Type B pancreatic cell (in vitro differentiated cells): ENCODE measurements at regions not wholly inside any gene's neighbourhood (a gene's known extent, or its start where the extent isn't known, plus 50 kb on each side); places are given as distances from the start of the nearest gene placed in this dataset.

Experiments used
- DNase-seq: peaks from one replicate; pipeline ENCODE4 v3.0.0; 2021; ENCODE audit warnings: mixed read lengths; ENCODE audit not compliant: unreplicated experiment; ENCODE audit errors: extremely low spot score
- H3K27ac Mint-ChIP-seq: 2 replicates; pipeline ENCODE4 v1.8.0; 2021; ENCODE audit warnings: mild to moderate bottlenecking, mixed read lengths
- H3K27me3 Mint-ChIP-seq: 2 replicates; pipeline ENCODE4 v1.8.0; 2021; ENCODE audit warnings: mixed read lengths
- H3K36me3 Mint-ChIP-seq: 2 replicates; pipeline ENCODE4 v1.8.0; 2021; ENCODE audit warnings: mixed read lengths
- H3K4me1 Mint-ChIP-seq: one replicate; pipeline ENCODE4 v1.8.0; 2021; ENCODE audit warnings: mixed read lengths; ENCODE audit not compliant: unreplicated experiment
- H3K4me3 Mint-ChIP-seq: 2 replicates; pipeline ENCODE4 v1.8.0; 2021; ENCODE audit warnings: mild to moderate bottlenecking, mixed read lengths
- H3K9me3 Mint-ChIP-seq: 2 replicates; pipeline ENCODE4 v1.8.0; 2021; ENCODE audit warnings: mixed read lengths
- TF ChIP-seq, protein P1 (sequence below): fragments of 200-600 bp; sonication (generic); conservative IDR thresholded peaks from 2 replicates; pipeline ENCODE4 v1.5.0; 2021; ENCODE audit warnings: antibody characterized with exemption, mild to moderate bottlenecking

DNA sequence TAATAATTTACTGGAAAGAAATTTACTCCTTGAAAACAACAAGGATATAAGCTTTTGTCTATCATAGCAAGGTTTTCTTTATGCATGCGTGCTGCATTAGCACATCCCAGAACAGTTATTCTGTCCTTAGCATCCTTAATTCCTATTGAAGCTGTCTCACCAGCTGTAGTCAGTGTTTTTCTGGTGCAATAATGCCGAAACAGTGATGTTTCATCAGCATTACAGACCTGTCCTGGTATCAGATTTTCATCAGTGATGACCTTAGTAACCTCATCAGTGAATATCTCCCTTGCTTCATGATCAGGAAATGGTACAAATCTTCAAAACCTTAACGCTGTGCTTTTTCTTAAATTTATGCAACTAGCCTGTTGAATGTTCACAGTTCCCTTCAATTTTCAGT, 264.7 kb upstream of the STARD13 start:
- no peaks in the 10 kb centered on the region for H3K9me3 Mint-ChIP-seq
- H3K27me3 Mint-ChIP-seq: peaks cover 8% of the 10 kb centered on the region
- no peak overlapping the region for H3K27ac Mint-ChIP-seq
- no peak for DNase-seq
- H3K4me1 Mint-ChIP-seq: peaks cover 4% of the 10 kb centered on the region
- no peaks in the 10 kb centered on the region for H3K36me3 Mint-ChIP-seq
- TF ChIP-seq, protein P1, sequence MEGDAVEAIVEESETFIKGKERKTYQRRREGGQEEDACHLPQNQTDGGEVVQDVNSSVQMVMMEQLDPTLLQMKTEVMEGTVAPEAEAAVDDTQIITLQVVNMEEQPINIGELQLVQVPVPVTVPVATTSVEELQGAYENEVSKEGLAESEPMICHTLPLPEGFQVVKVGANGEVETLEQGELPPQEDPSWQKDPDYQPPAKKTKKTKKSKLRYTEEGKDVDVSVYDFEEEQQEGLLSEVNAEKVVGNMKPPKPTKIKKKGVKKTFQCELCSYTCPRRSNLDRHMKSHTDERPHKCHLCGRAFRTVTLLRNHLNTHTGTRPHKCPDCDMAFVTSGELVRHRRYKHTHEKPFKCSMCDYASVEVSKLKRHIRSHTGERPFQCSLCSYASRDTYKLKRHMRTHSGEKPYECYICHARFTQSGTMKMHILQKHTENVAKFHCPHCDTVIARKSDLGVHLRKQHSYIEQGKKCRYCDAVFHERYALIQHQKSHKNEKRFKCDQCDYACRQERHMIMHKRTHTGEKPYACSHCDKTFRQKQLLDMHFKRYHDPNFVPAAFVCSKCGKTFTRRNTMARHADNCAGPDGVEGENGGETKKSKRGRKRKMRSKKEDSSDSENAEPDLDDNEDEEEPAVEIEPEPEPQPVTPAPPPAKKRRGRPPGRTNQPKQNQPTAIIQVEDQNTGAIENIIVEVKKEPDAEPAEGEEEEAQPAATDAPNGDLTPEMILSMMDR: no peak
- H3K4me3 Mint-ChIP-seq: no peak overlapping the region

DNA sequence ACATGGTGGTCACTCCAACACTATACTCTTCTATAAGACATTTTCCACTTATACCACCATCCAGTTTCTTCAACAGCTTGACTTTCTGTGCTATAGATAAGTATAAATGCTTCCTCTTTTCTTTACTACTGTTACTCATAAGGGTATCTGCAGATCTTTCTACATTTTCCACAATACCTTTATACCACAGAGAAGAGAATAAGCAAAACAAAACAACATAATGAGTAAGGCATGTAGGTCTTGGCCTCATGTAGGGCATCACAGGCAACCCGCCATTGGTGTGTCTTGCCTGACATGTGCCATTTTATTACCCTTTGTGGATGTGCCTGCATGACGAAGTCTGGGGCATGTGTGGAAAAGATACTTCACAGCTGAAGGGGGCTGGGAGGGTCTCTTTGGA, 265.3 kb upstream of the STARD13 start:
- TF ChIP-seq, protein P1: no peak
- Mint-ChIP-seq H3K36me3 (no peaks in the 10 kb centered on the region), H3K4me3 (no peak overlapping the region), H3K27ac (no peak overlapping the region), H3K4me1 (peaks cover 4% of the 10 kb centered on the region), H3K9me3 (no peaks in the 10 kb centered on the region), H3K27me3 (peaks cover 10% of the 10 kb centered on the region)
- DNase-seq: no peak

DNA sequence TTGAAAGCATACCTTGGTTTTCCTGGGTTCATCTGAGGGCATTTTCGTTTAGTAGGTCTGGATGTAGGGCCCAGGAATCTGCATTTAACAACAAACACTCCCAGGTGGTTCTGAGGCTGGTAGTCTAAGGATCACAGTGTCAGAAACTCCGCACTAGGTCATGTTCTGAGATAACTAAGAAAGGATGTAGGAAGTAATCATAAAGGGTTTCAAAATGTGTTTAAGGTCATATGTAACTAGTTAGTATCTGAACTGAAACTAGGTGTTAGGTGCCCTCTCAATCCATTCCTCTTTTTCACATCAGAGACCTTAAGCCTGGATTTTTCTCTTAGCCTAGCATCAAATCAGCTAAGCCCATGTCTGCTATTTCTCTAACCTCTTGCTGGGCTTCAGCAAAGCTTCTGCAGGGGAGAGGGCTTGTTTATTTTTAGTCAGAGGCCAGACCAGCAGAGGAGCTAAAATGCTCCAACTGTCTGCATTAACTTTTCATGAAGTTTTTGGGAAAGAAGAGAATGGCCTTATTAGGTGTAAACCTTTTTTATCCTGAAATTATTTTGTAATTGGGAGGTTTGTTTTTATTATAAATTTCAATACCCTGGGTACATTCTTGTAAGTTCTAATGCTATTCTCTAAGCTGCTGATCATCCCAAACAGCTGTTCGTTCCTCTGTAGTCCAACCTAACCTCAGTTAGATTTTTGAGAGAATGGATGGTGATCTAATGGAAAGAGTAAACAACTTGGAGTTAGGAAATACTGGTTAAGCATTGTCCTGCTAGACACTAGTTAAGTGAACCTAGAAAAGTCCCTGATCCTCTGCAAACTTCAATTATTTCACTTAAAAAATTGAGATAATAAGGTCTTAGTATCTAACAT, 262.8 kb upstream of the RFC3 start:
- no peak for DNase-seq
- peaks cover 22% of the 10 kb centered on the region for H3K27me3 Mint-ChIP-seq
- peaks cover 4% of the 10 kb centered on the region for H3K4me1 Mint-ChIP-seq
- H3K4me3 Mint-ChIP-seq: no peak overlapping the region
- no peak overlapping the region for H3K27ac Mint-ChIP-seq
- no peaks in the 10 kb centered on the region for H3K9me3 Mint-ChIP-seq
- no peaks in the 10 kb centered on the region for H3K36me3 Mint-ChIP-seq
- TF ChIP-seq, protein P1: no peak

DNA sequence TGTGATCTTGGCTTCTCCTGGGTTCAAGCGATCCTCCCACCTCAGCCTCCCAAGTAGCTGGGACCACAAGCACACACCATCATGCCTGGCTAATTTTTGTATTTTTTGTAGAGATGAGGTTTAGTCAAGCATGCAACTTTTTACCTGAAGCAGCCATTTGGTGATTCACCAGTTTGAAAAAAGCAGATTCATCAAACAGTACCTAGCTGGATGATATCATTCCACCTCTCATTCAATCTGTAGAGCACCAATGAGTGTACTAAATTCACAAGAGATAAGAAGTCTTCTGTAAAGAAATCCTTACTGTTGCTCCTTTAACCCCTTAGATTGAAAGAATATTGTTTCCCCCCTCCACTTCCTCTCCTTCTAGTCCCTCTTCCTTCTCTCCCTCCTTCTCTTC, 261.1 kb upstream of the RFC3 start:
- Mint-ChIP-seq H3K27ac (no peak overlapping the region), H3K4me1 (peaks cover 4% of the 10 kb centered on the region), H3K36me3 (no peaks in the 10 kb centered on the region), H3K9me3 (no peaks in the 10 kb centered on the region), H3K4me3 (no peak overlapping the region), H3K27me3 (peaks cover 25% of the 10 kb centered on the region)
- TF ChIP-seq, protein P1: no peak
- DNase-seq: no peak

GRCh38 chr13:33560726-33561125, 257.2 kb upstream of the RFC3 start:
- no peaks in the 10 kb centered on the region for H3K36me3 Mint-ChIP-seq
- peaks cover 24% of the 10 kb centered on the region for H3K27me3 Mint-ChIP-seq
- H3K4me1 Mint-ChIP-seq: no peaks in the 10 kb centered on the region
- H3K9me3 Mint-ChIP-seq: no peaks in the 10 kb centered on the region
- H3K4me3 Mint-ChIP-seq: no peak overlapping the region
- no peak overlapping the region for H3K27ac Mint-ChIP-seq
- DNase-seq: no peak
- TF ChIP-seq, protein P1: no peak
